Mesendoderm (in vitro differentiated cells): ENCODE measurements at regions not wholly inside any gene's neighbourhood (a gene's known extent, or its start where the extent isn't known, plus 50 kb on each side); places are given as distances from the start of the nearest gene placed in this dataset.

ENCODE experiments used
- DNase-seq: peaks from one replicate; pipeline ENCODE4 v3.0.0; 2013
- H2AK5ac ChIP-seq: 2 replicates; pipeline ENCODE4 v1.6.1; 2013; ENCODE audit warnings: low read length, inconsistent platforms
- H2BK120ac ChIP-seq: 2 replicates; pipeline ENCODE4 v1.6.1; 2013; ENCODE audit warnings: low read depth, mild to moderate bottlenecking, low read length, moderate library complexity, mixed read lengths
- H2BK15ac ChIP-seq: replicated peaks from 2 replicates; pipeline ENCODE4 v1.6.1; 2013; ENCODE audit warnings: low read depth, mild to moderate bottlenecking, moderate library complexity
- H2BK5ac ChIP-seq: 2 replicates; pipeline ENCODE4 v1.6.1; 2013; ENCODE audit warnings: low read length, inconsistent platforms
- H3K18ac ChIP-seq: 2 replicates; pipeline ENCODE4 v1.6.1; 2013; ENCODE audit warnings: mild to moderate bottlenecking, low read length, mixed read lengths
- H3K23ac ChIP-seq: one replicate; pipeline ENCODE4 v1.6.1; 2013; ENCODE audit warnings: low read length
- H3K27ac ChIP-seq: 2 replicates; pipeline ENCODE4 v1.5.1; 2013; ENCODE audit warnings: low read depth, mild to moderate bottlenecking, inconsistent platforms, low read length, moderate library complexity
- H3K27me3 ChIP-seq: 2 replicates; pipeline ENCODE4 v1.6.1; 2013; ENCODE audit warnings: low read length, control low read depth, mild to moderate bottlenecking, inconsistent platforms; ENCODE audit not compliant: insufficient read depth, poor library complexity
- H3K36me3 ChIP-seq: 2 replicates; pipeline ENCODE4 v1.6.1; 2013; ENCODE audit warnings: low read length, inconsistent platforms; ENCODE audit not compliant: control insufficient read depth, insufficient read depth
- H3K4ac ChIP-seq: one replicate; pipeline ENCODE4 v1.6.1; 2013; ENCODE audit warnings: low read depth, mild to moderate bottlenecking, low read length, moderate library complexity
- H3K4me1 ChIP-seq: 2 replicates; pipeline ENCODE4 v1.6.1; 2013; ENCODE audit warnings: low read depth, low read length, inconsistent platforms; ENCODE audit not compliant: control insufficient read depth
- H3K4me2 ChIP-seq: 2 replicates; pipeline ENCODE4 v1.6.1; 2013; ENCODE audit warnings: low read length
- H3K4me3 ChIP-seq: 2 replicates; pipeline ENCODE4 v1.5.1; 2013; ENCODE audit warnings: mild to moderate bottlenecking, low read length
- H3K56ac ChIP-seq: one replicate; pipeline ENCODE4 v1.6.1; 2013; ENCODE audit warnings: low read length
- H3K79me1 ChIP-seq: 2 replicates; pipeline ENCODE4 v1.6.1; 2013; ENCODE audit warnings: low read length, inconsistent platforms
- H3K79me2 ChIP-seq: 2 replicates; pipeline ENCODE4 v1.6.1; 2013; ENCODE audit warnings: mild to moderate bottlenecking, low read length; ENCODE audit not compliant: control insufficient read depth, insufficient read depth
- H3K9ac ChIP-seq: 2 replicates; pipeline ENCODE4 v1.6.1; 2013; ENCODE audit warnings: low read length, inconsistent platforms
- H4K5ac ChIP-seq: one replicate; pipeline ENCODE4 v1.6.1; 2013; ENCODE audit warnings: low read length
- H4K8ac ChIP-seq: one replicate; pipeline ENCODE4 v1.6.1; 2013; ENCODE audit warnings: low read depth, mild to moderate bottlenecking, control low read depth, low read length, moderate library complexity
- WGBS: extraction: QIAGEN DNeasy Blood & Tissue Kit; methylation state at CpG from one replicate; pipeline ENCODE4 v1.1.7; 2013; ENCODE audit warnings: low lambda C conversion rate, missing lambda C conversion rate; ENCODE audit not compliant: insufficient coverage; ENCODE audit errors: extremely low coverage; 5-methylcytosine and 5-hydroxymethylcytosine counted together

GRCh38 chr18:68234676-68235075, 480.2 kb downstream of the TMX3 start:
- H3K18ac ChIP-seq: no peak overlapping the region
- no peak overlapping the region for H3K4me2 ChIP-seq
- H3K4ac ChIP-seq: no peak overlapping the region
- H3K79me1 ChIP-seq: no peaks in the 10 kb centered on the region
- H4K8ac ChIP-seq: no peak overlapping the region
- no peak overlapping the region for H3K9ac ChIP-seq
- H2BK15ac ChIP-seq: no peak overlapping the region
- H3K27me3 ChIP-seq: no peaks in the 10 kb centered on the region
- H2BK5ac ChIP-seq: no peak overlapping the region
- no peaks in the 10 kb centered on the region for H3K4me1 ChIP-seq
- no CpG with 5 or more reads among the region's 2 CpGs for WGBS
- no peak overlapping the region for H2AK5ac ChIP-seq
- no peaks in the 10 kb centered on the region for H3K36me3 ChIP-seq
- no peak overlapping the region for H3K56ac ChIP-seq
- no peak overlapping the region for H2BK120ac ChIP-seq
- DNase-seq: no peak
- no peak overlapping the region for H3K23ac ChIP-seq
- no peak overlapping the region for H4K5ac ChIP-seq
- no peak overlapping the region for H3K4me3 ChIP-seq
- no peak overlapping the region for H3K27ac ChIP-seq
- H3K79me2 ChIP-seq: no peaks in the 10 kb centered on the region

GRCh38 chr18:68234131-68234530, 480.8 kb downstream of the TMX3 start:
- H3K4me1 ChIP-seq: no peaks in the 10 kb centered on the region
- H2AK5ac ChIP-seq: no peak overlapping the region
- H3K18ac ChIP-seq: no peak overlapping the region
- no peak for DNase-seq
- no peak overlapping the region for H3K27ac ChIP-seq
- no peaks in the 10 kb centered on the region for H3K27me3 ChIP-seq
- H2BK15ac ChIP-seq: no peak overlapping the region
- no peak overlapping the region for H4K8ac ChIP-seq
- no peaks in the 10 kb centered on the region for H3K36me3 ChIP-seq
- no peak overlapping the region for H3K56ac ChIP-seq
- H2BK5ac ChIP-seq: no peak overlapping the region
- H3K4ac ChIP-seq: no peak overlapping the region
- H3K79me2 ChIP-seq: no peaks in the 10 kb centered on the region
- H3K4me2 ChIP-seq: no peak overlapping the region
- no peak overlapping the region for H2BK120ac ChIP-seq
- H3K9ac ChIP-seq: no peak overlapping the region
- no CpG with 5 or more reads among the region's 1 CpG for WGBS
- H3K4me3 ChIP-seq: no peak overlapping the region
- no peaks in the 10 kb centered on the region for H3K79me1 ChIP-seq
- no peak overlapping the region for H4K5ac ChIP-seq
- no peak overlapping the region for H3K23ac ChIP-seq

- no CpG with 5 or more reads among the region's 1 CpG for WGBS
- Histone ChIP-seq H3K79me1 (no peaks in the 10 kb centered on the region), H3K4ac (no peak overlapping the region), H3K56ac (no peak overlapping the region), H3K27ac (no peak overlapping the region), H4K5ac (no peak overlapping the region), H2BK120ac (no peak overlapping the region), H3K23ac (no peak overlapping the region), H2BK5ac (no peak overlapping the region), H3K4me1 (no peaks in the 10 kb centered on the region), H3K27me3 (no peaks in the 10 kb centered on the region), H2AK5ac (no peak overlapping the region), H3K36me3 (no peaks in the 10 kb centered on the region), H2BK15ac (no peak overlapping the region), H3K9ac (no peak overlapping the region), H3K4me2 (no peak overlapping the region), H4K8ac (no peak overlapping the region), H3K4me3 (no peak overlapping the region), H3K18ac (no peak overlapping the region), H3K79me2 (no peaks in the 10 kb centered on the region)
- DNase-seq: no peak
Observed at GRCh38 chr18:68233018-68233417, 481.9 kb downstream of the TMX3 start.

GRCh38 chr18:68229351-68229750, 485.6 kb downstream of the TMX3 start:
- DNase-seq: no peak
- no peaks in the 10 kb centered on the region for H3K27me3 ChIP-seq
- no peak overlapping the region for H3K4me2 ChIP-seq
- H3K4me1 ChIP-seq: no peaks in the 10 kb centered on the region
- no peak overlapping the region for H4K8ac ChIP-seq
- H3K23ac ChIP-seq: no peak overlapping the region
- no peak overlapping the region for H2BK15ac ChIP-seq
- no peak overlapping the region for H2BK120ac ChIP-seq
- no peak overlapping the region for H3K27ac ChIP-seq
- H2BK5ac ChIP-seq: no peak overlapping the region
- H3K18ac ChIP-seq: no peak overlapping the region
- H3K79me1 ChIP-seq: no peaks in the 10 kb centered on the region
- no peak overlapping the region for H3K4ac ChIP-seq
- H3K79me2 ChIP-seq: no peaks in the 10 kb centered on the region
- H3K9ac ChIP-seq: no peak overlapping the region
- H3K56ac ChIP-seq: no peak overlapping the region
- no peaks in the 10 kb centered on the region for H3K36me3 ChIP-seq
- H3K4me3 ChIP-seq: no peak overlapping the region
- H4K5ac ChIP-seq: no peak overlapping the region
- no peak overlapping the region for H2AK5ac ChIP-seq
- no CpG with 5 or more reads among the region's 8 CpGs for WGBS

GRCh38 chr18:68221111-68221724, 493.7 kb downstream of the TMX3 start:
- no peak overlapping the region for H2BK15ac ChIP-seq
- H3K18ac ChIP-seq: no peak overlapping the region
- no peaks in the 10 kb centered on the region for H3K79me1 ChIP-seq
- no CpG with 5 or more reads among the region's 1 CpG for WGBS
- no peak overlapping the region for H2AK5ac ChIP-seq
- H2BK120ac ChIP-seq: no peak overlapping the region
- no peak overlapping the region for H4K5ac ChIP-seq
- H3K9ac ChIP-seq: no peak overlapping the region
- H2BK5ac ChIP-seq: no peak overlapping the region
- H3K4ac ChIP-seq: no peak overlapping the region
- no peaks in the 10 kb centered on the region for H3K4me1 ChIP-seq
- no peaks in the 10 kb centered on the region for H3K27me3 ChIP-seq
- H3K79me2 ChIP-seq: no peaks in the 10 kb centered on the region
- H3K23ac ChIP-seq: no peak overlapping the region
- no peak for DNase-seq
- no peak overlapping the region for H4K8ac ChIP-seq
- H3K36me3 ChIP-seq: no peaks in the 10 kb centered on the region
- no peak overlapping the region for H3K4me2 ChIP-seq
- H3K4me3 ChIP-seq: no peak overlapping the region
- no peak overlapping the region for H3K27ac ChIP-seq
- no peak overlapping the region for H3K56ac ChIP-seq

- H2BK120ac ChIP-seq: no peak overlapping the region
- H3K36me3 ChIP-seq: no peaks in the 10 kb centered on the region
- no peak overlapping the region for H4K5ac ChIP-seq
- H3K79me1 ChIP-seq: no peaks in the 10 kb centered on the region
- H3K27ac ChIP-seq: no peak overlapping the region
- H2BK15ac ChIP-seq: no peak overlapping the region
- no peaks in the 10 kb centered on the region for H3K79me2 ChIP-seq
- no peak overlapping the region for H3K4ac ChIP-seq
- no peak overlapping the region for H2BK5ac ChIP-seq
- no peak overlapping the region for H3K4me3 ChIP-seq
- H3K4me2 ChIP-seq: no peak overlapping the region
- no peak overlapping the region for H3K18ac ChIP-seq
- no peak for DNase-seq
- WGBS: no CpG with 5 or more reads among the region's 2 CpGs
- H3K56ac ChIP-seq: no peak overlapping the region
- H3K23ac ChIP-seq: no peak overlapping the region
- no peaks in the 10 kb centered on the region for H3K27me3 ChIP-seq
- no peak overlapping the region for H2AK5ac ChIP-seq
- no peaks in the 10 kb centered on the region for H3K4me1 ChIP-seq
- H3K9ac ChIP-seq: no peak overlapping the region
- H4K8ac ChIP-seq: no peak overlapping the region
Observed at GRCh38 chr18:68220458-68220857, 494.4 kb downstream of the TMX3 start.
